CD8-positive, alpha-beta memory T cell (primary cell): ENCODE measurements at regions not wholly inside any gene's neighbourhood (a gene's known extent, or its start where the extent isn't known, plus 50 kb on each side); places are given as distances from the start of the nearest gene placed in this dataset.

Experiments used
- CTCF ChIA-PET: fragments of 350-600 bp; sonication (Branson Sonifier 250); formaldehyde crosslinking; loops from one replicate; lab custom pipeline; 2021; ENCODE audit warnings: antibody characterized with exemption; lab: Charles Lee
- POLR2A ChIA-PET: fragments of 350-600 bp; sonication (Branson Sonifier 250); formaldehyde crosslinking; loops from one replicate; lab custom pipeline; 2021; ENCODE audit warnings: antibody characterized with exemption; lab: Charles Lee
- DNase-seq, 5 donors: peaks; one replicate each; pipeline versions ENCODE4 v3.0.0 to v3.0.0-alpha.2; 2020 to 2022; ENCODE audit warnings: mixed read lengths in 1 of 5
- H3K27ac ChIP-seq: one replicate; pipeline ENCODE4 v1.7.0; 2013; ENCODE audit warnings: low read depth, mild to moderate bottlenecking, low read length, moderate library complexity
- H3K27me3 ChIP-seq: 2 replicates; pipeline ENCODE4 v1.7.0; 2013; ENCODE audit warnings: low read length, mild to moderate bottlenecking; ENCODE audit not compliant: insufficient read depth, poor library complexity, severe bottlenecking
- H3K36me3 ChIP-seq: 2 replicates; pipeline ENCODE4 v1.7.0; 2013; ENCODE audit warnings: mild to moderate bottlenecking, low read length, moderate library complexity; ENCODE audit not compliant: insufficient read depth
- H3K4me1 ChIP-seq: 2 replicates; pipeline ENCODE4 v1.7.0; 2013; ENCODE audit warnings: mild to moderate bottlenecking, low read length, moderate library complexity; ENCODE audit not compliant: insufficient read depth
- H3K4me3 ChIP-seq: 2 replicates; pipeline ENCODE4 v1.7.0; 2013; ENCODE audit warnings: mild to moderate bottlenecking, low read length
- H3K9me3 ChIP-seq: 2 replicates; pipeline ENCODE4 v1.7.0; 2013; ENCODE audit warnings: mild to moderate bottlenecking, low read length
- H3K27ac Mint-ChIP-seq, 8 donors: one replicate each; pipeline ENCODE4 v1.8.0; 2020 to 2021; ENCODE audit warnings: mixed read lengths in 8 of 8, mild to moderate bottlenecking in 6 of 8, inconsistent platforms in 3 of 8, moderate library complexity in 3 of 8
- H3K27me3 Mint-ChIP-seq, 2 donors: one replicate each; pipeline ENCODE4 v1.8.0; 2020 to 2021; ENCODE audit warnings: mixed read lengths in 2 of 2, mild to moderate bottlenecking in 1 of 2, moderate library complexity in 1 of 2
- H3K36me3 Mint-ChIP-seq, 3 donors: one replicate each; pipeline ENCODE4 v1.8.0; 2020 to 2021; ENCODE audit warnings: mixed read lengths in 3 of 3, inconsistent platforms in 1 of 3, mild to moderate bottlenecking in 1 of 3
- H3K4me1 Mint-ChIP-seq, 3 donors: one replicate each; pipeline ENCODE4 v1.8.0; 2020 to 2021; ENCODE audit warnings: mixed read lengths in 3 of 3, inconsistent platforms in 1 of 3, mild to moderate bottlenecking in 1 of 3
- H3K4me3 Mint-ChIP-seq, 7 donors: one replicate each; pipeline ENCODE4 v1.8.0; 2020 to 2021; ENCODE audit warnings: mixed read lengths in 7 of 7, mild to moderate bottlenecking in 6 of 7, moderate library complexity in 4 of 7, inconsistent platforms in 2 of 7
- H3K9me3 Mint-ChIP-seq, 5 donors: one replicate each; pipeline ENCODE4 v1.8.0; 2020 to 2022; ENCODE audit warnings: mixed read lengths in 5 of 5, mild to moderate bottlenecking in 3 of 5, moderate library complexity in 2 of 5, inconsistent platforms in 1 of 5

DNA sequence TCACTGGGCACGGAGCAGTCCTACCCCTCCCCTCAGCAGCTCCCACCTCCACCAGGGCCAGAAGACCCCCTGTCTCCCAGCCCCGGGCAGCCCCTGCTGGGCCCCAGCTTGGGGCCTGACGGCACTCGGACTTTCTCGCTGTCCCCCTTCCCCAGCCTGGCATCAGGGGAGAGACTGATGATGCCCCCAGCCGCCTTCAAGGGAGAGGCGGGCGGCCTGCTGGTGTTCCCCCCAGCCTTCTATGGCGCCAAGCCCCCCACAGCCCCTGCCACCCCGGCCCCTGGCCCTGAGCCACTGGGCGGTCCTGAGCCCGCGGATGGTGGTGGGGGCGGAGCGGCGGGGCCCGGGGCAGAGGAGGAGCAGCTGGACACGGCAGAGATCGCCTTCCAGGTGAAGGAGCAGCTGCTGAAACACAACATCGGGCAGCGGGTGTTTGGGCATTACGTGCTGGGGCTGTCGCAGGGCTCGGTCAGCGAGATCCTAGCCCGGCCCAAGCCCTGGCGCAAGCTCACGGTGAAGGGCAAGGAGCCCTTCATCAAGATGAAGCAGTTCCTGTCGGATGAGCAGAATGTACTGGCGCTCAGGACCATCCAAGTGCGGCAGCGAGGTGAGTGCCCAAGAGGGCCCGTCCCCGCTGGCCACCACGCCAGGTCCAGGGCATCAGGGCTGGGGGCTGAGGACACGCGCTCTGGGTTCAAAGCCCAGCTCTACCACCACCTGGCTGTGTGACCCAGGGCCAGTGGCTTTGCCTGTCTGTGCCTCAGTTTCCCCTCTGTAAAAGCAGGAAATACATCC lies 58.6 kb downstream of the PHETA1 start:
- H3K27ac ChIP-seq = no peak overlapping the region
- H3K9me3 Mint-ChIP-seq = peaks cover 6 to 15% (median 11%) of the 10 kb centered on the region in 5 donors
- POLR2A ChIA-PET = no interaction called here
- H3K9me3 ChIP-seq = peaks cover 7% of the 10 kb centered on the region
- no peaks in the 10 kb centered on the region for H3K36me3 ChIP-seq
- H3K27ac Mint-ChIP-seq = peak overlapping the region in 1 of 8 donors; percentile 70
- H3K27me3 Mint-ChIP-seq = peaks cover 7 to 17% of the 10 kb centered on the region in 2 donors
- no peak overlapping the region for H3K4me3 Mint-ChIP-seq
- H3K4me1 ChIP-seq = peaks cover 4% of the 10 kb centered on the region
- H3K4me3 ChIP-seq = no peak overlapping the region
- CTCF ChIA-PET = no interaction called here
- peaks cover 0 to 5% (median 2%) of the 10 kb centered on the region in 3 donors for H3K36me3 Mint-ChIP-seq
- no peak for DNase-seq
- H3K4me1 Mint-ChIP-seq = peaks cover 4 to 6% (median 6%) of the 10 kb centered on the region in 3 donors
- H3K27me3 ChIP-seq = no peaks in the 10 kb centered on the region

DNA sequence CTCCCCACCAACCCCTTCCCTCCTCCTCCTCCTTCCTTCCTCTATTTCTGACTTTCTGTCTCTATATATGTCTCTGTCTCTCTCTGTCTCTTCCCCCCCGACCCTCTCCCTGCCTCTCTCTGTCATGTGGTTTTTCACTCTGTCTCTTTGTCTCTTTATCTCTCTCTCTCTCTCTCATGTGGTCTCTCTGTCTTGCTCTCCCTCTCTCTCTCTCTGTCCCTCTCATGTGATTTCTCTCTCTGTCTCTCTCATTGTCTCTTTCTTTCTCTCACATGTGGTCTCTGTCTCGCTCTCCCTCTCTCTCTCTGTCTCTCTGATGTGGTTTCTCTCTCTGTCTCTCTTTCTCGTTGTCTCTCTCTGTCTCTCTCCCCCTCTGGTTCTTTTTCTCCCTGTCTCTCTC lies 59.3 kb downstream of the PHETA1 start:
- H3K27me3 Mint-ChIP-seq = peaks cover 7 to 11% of the 10 kb centered on the region in 2 donors
- no peak for DNase-seq
- Histone ChIP-seq H3K27me3 (no peaks in the 10 kb centered on the region), H3K4me1 (peaks cover 4% of the 10 kb centered on the region), H3K36me3 (no peaks in the 10 kb centered on the region), H3K4me3 (no peak overlapping the region), H3K27ac (no peak overlapping the region), H3K9me3 (peaks cover 13% of the 10 kb centered on the region)
- H3K4me3 Mint-ChIP-seq = no peak overlapping the region
- H3K27ac Mint-ChIP-seq = no peak overlapping the region
- peaks cover 4 to 6% (median 6%) of the 10 kb centered on the region in 3 donors for H3K4me1 Mint-ChIP-seq
- ChIA-PET CTCF (no interaction called here), POLR2A (no interaction called here)
- H3K9me3 Mint-ChIP-seq = peaks cover 10 to 22% (median 18%) of the 10 kb centered on the region in 5 donors
- peaks cover 1 to 9% (median 2%) of the 10 kb centered on the region in 3 donors for H3K36me3 Mint-ChIP-seq

- H3K9me3 Mint-ChIP-seq = peaks cover 10 to 28% (median 25%) of the 10 kb centered on the region in 5 donors
- H3K9me3 ChIP-seq = peaks cover 22% of the 10 kb centered on the region
- no peaks in the 10 kb centered on the region for H3K36me3 ChIP-seq
Measured at GRCh38 chr12:111308473-111308872, 60.4 kb downstream of the PHETA1 start.

GRCh38 chr12:111304642-111305071 lies 64.2 kb downstream of the PHETA1 start:
- Histone ChIP-seq H3K9me3 (peaks cover 22% of the 10 kb centered on the region), H3K4me3 (no peak overlapping the region), H3K27ac (no peak overlapping the region), H3K27me3 (no peaks in the 10 kb centered on the region), H3K4me1 (no peaks in the 10 kb centered on the region), H3K36me3 (no peaks in the 10 kb centered on the region)
- Mint-ChIP-seq H3K27ac (no peak overlapping the region), H3K4me3 (peak overlapping the region in 1 of 7 donors; percentile 56), H3K27me3 (peaks cover 3 to 4% of the 10 kb centered on the region in 2 donors), H3K36me3 (peaks cover 1 to 12% (median 5%) of the 10 kb centered on the region in 3 donors), H3K4me1 (peaks cover 0 to 2% (median 0%) of the 10 kb centered on the region in 3 donors), H3K9me3 (peaks cover 10 to 39% (median 34%) of the 10 kb centered on the region in 5 donors)
- ChIA-PET CTCF (no interaction called here), POLR2A (no interaction called here)
- no peak for DNase-seq

More at GRCh38 chr12:111308473-111308872, 60.4 kb downstream of the PHETA1 start:
- ChIA-PET CTCF (no interaction called here), POLR2A (no interaction called here)
- H3K4me3 Mint-ChIP-seq = no peak overlapping the region
- Histone ChIP-seq H3K27me3 (no peaks in the 10 kb centered on the region), H3K4me1 (no peaks in the 10 kb centered on the region), H3K4me3 (no peak overlapping the region), H3K27ac (no peak overlapping the region)
- peaks cover 0 to 2% (median under 1%) of the 10 kb centered on the region in 3 donors for H3K4me1 Mint-ChIP-seq
- no peak for DNase-seq
- H3K27ac Mint-ChIP-seq = no peak overlapping the region
- peaks cover 3 to 4% of the 10 kb centered on the region in 2 donors for H3K27me3 Mint-ChIP-seq
- peaks cover 1 to 9% (median 5%) of the 10 kb centered on the region in 3 donors for H3K36me3 Mint-ChIP-seq

DNA sequence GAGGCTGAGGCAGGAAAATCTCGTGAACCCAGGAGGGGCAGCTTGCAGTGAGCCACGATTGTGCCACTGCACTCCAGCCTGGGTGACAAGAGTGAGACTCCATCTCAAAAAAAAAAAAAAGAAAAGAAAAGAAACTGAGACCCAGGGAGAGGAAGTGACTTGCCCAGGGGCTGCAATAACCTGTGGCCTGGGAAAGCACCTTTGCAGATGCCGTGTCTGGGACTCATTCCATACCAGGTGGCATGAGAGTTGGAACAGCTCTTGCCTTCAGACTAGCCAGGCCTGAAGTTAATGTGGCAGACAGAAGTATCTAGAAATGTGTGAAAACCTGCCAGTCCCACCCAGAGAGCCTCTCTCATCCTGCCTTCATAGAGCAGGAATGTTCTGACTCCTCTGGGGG lies 65.4 kb downstream of the PHETA1 start:
- CTCF ChIA-PET = interaction anchor here (0.7 kb wide), 1 partner anchor 366 kb away, joined by 3 read pairs; no protein-coding TSS in a partner anchor
- peaks cover 1 to 12% (median 5%) of the 10 kb centered on the region in 3 donors for H3K36me3 Mint-ChIP-seq
- H3K27ac Mint-ChIP-seq = no peak overlapping the region
- DNase-seq = no peak
- no peaks in the 10 kb centered on the region for H3K4me1 Mint-ChIP-seq
- POLR2A ChIA-PET = no interaction called here
- Histone ChIP-seq H3K4me3 (no peak overlapping the region), H3K9me3 (peaks cover 22% of the 10 kb centered on the region), H3K4me1 (no peaks in the 10 kb centered on the region), H3K27ac (no peak overlapping the region), H3K36me3 (no peaks in the 10 kb centered on the region), H3K27me3 (no peaks in the 10 kb centered on the region)
- no peak overlapping the region for H3K4me3 Mint-ChIP-seq
- peaks cover 10 to 39% (median 34%) of the 10 kb centered on the region in 5 donors for H3K9me3 Mint-ChIP-seq
- H3K27me3 Mint-ChIP-seq = peaks cover 3 to 8% of the 10 kb centered on the region in 2 donors

- Histone ChIP-seq H3K9me3 (peaks cover under 1% of the 10 kb centered on the region), H3K27me3 (no peaks in the 10 kb centered on the region), H3K4me1 (no peaks in the 10 kb centered on the region), H3K4me3 (no peak overlapping the region), H3K27ac (no peak overlapping the region), H3K36me3 (no peaks in the 10 kb centered on the region)
- H3K27ac Mint-ChIP-seq = no peak overlapping the region
- H3K36me3 Mint-ChIP-seq = peaks cover 0 to 3% (median 0%) of the 10 kb centered on the region in 3 donors
- no peaks in the 10 kb centered on the region for H3K4me1 Mint-ChIP-seq
- no peak overlapping the region for H3K4me3 Mint-ChIP-seq
- H3K27me3 Mint-ChIP-seq = peaks cover 5 to 12% of the 10 kb centered on the region in 2 donors
- POLR2A ChIA-PET = no interaction called here
- peak in 2 of 5 donors; percentile 5 to 38 for DNase-seq
- peaks cover 0 to 13% (median 11%) of the 10 kb centered on the region in 5 donors for H3K9me3 Mint-ChIP-seq
- CTCF ChIA-PET = interaction anchor here (1.1 to 1.9 kb wide), 3 partner anchors 14 to 361 kb away, joined by 4 to 5 read pairs (median 5); no protein-coding TSS in a partner anchor
Measured at GRCh38 chr12:111298582-111299436, 70.1 kb downstream of the PHETA1 start.

GRCh38 chr12:111297703-111298426 lies 71.0 kb downstream of the PHETA1 start:
- no peaks in the 10 kb centered on the region for H3K9me3 ChIP-seq
- DNase-seq = no peak
- no peaks in the 10 kb centered on the region for H3K4me1 ChIP-seq
- H3K27me3 ChIP-seq = no peaks in the 10 kb centered on the region
- Mint-ChIP-seq H3K9me3 (peaks cover 0 to 7% (median 3%) of the 10 kb centered on the region in 5 donors), H3K36me3 (peaks cover 0 to 3% (median 0%) of the 10 kb centered on the region in 3 donors), H3K27me3 (peaks cover 5 to 12% of the 10 kb centered on the region in 2 donors), H3K4me3 (no peak overlapping the region), H3K27ac (peak overlapping the region in 1 of 8 donors; percentile 52), H3K4me1 (no peaks in the 10 kb centered on the region)
- CTCF ChIA-PET = interaction anchor here (1.1 kb wide), 1 partner anchor 15 kb away, joined by 4 read pairs; no protein-coding TSS in a partner anchor
- H3K27ac ChIP-seq = no peak overlapping the region
- no peak overlapping the region for H3K4me3 ChIP-seq
- H3K36me3 ChIP-seq = no peaks in the 10 kb centered on the region
- POLR2A ChIA-PET = no interaction called here
